ENCODE measurements at regions not wholly inside any gene's neighbourhood (a gene's known extent, or its start where the extent isn't known, plus 50 kb on each side); places are given as distances from the start of the nearest gene placed in this dataset.

- no peaks in the 10 kb centered on the region for H3K27me3 ChIP-seq (ENCODE audit: control insufficient read depth in 4 of 4, insufficient read depth in 4 of 4, low read length in 3 of 4)
- peaks cover 6 to 21% (median 15%) of the 10 kb centered on the region in 4 donors for H3K9me3 ChIP-seq (ENCODE audit: control insufficient read depth in 4 of 4, low read length in 3 of 4)
- 58% methylated on average over 3 of the region's 3 CpGs for WGBS
- no peak for TF ChIP-seq ATF3 (IDR thresholded peaks at IDR 0.05)
- H3K9ac ChIP-seq (ENCODE audit: low read depth in 1 of 2, low read length in 2 of 2), result no peak overlapping the region
- no peak overlapping the region for H3K4me3 ChIP-seq (ENCODE audit: low read depth in 1 of 3, low read length in 3 of 3)
- no peak overlapping the region for H3K27ac ChIP-seq (ENCODE audit: low read depth in 1 of 2, low read length in 2 of 2)
- H3K4me1 ChIP-seq (ENCODE audit: control insufficient read depth in 4 of 4, insufficient read depth in 4 of 4, low read length in 3 of 4), result no peaks in the 10 kb centered on the region
- H3K36me3 ChIP-seq (ENCODE audit: control insufficient read depth in 4 of 4, insufficient read depth in 3 of 4, low read depth in 1 of 4, low read length in 3 of 4), result no peaks in the 10 kb centered on the region
- no peak for DNase-seq (ENCODE audit: low spot score)
Observed at GRCh38 chr7:41861642-41862041, 158.8 kb upstream of the INHBA start.

- Histone ChIP-seq H3K4me1 (ENCODE audit: control insufficient read depth in 4 of 4, insufficient read depth in 4 of 4, low read length in 3 of 4) (no peaks in the 10 kb centered on the region), H3K4me3 (ENCODE audit: low read depth in 1 of 3, low read length in 3 of 3) (no peak overlapping the region), H3K9ac (ENCODE audit: low read depth in 1 of 2, low read length in 2 of 2) (no peak overlapping the region), H3K27ac (ENCODE audit: low read depth in 1 of 2, low read length in 2 of 2) (no peak overlapping the region), H3K27me3 (ENCODE audit: control insufficient read depth in 4 of 4, insufficient read depth in 4 of 4, low read length in 3 of 4) (no peaks in the 10 kb centered on the region), H3K36me3 (ENCODE audit: control insufficient read depth in 4 of 4, insufficient read depth in 3 of 4, low read depth in 1 of 4, low read length in 3 of 4) (no peaks in the 10 kb centered on the region), H3K9me3 (ENCODE audit: control insufficient read depth in 4 of 4, low read length in 3 of 4) (no peaks in the 10 kb centered on the region)
- TF ChIP-seq CTCF (IDR thresholded peaks at IDR 0.05; ENCODE audit: low read depth, low read length, missing input control), result no peak
- no peak for TF ChIP-seq JUND (IDR thresholded peaks at IDR 0.05)
- no peak for DNase-seq (ENCODE audit: low spot score)
- WGBS, result 75% methylated on average over 2 of the region's 2 CpGs
Observed at GRCh38 chr7:41858201-41858600, 155.3 kb upstream of the INHBA start.

- H3K9me3 ChIP-seq (ENCODE audit: control insufficient read depth in 4 of 4, low read length in 3 of 4), result no peaks in the 10 kb centered on the region
- no peaks in the 10 kb centered on the region for H3K36me3 ChIP-seq (ENCODE audit: control insufficient read depth in 4 of 4, insufficient read depth in 3 of 4, low read depth in 1 of 4, low read length in 3 of 4)
- TF ChIP-seq GABPA (IDR thresholded peaks at IDR 0.05 in 1 of 2, conservative IDR thresholded peaks at IDR 0.05 in 1 of 2), result no peak
- TF ChIP-seq ZBTB33 (IDR thresholded peaks at IDR 0.05), result no peak
- TF ChIP-seq HNF4A (conservative IDR thresholded peaks at IDR 0.05), result no peak
- TF ChIP-seq TAF1 (conservative IDR thresholded peaks at IDR 0.05), result no peak
- TF ChIP-seq HNF4G (IDR thresholded peaks at IDR 0.05), result no peak
- no peak for TF ChIP-seq SP1 (IDR thresholded peaks at IDR 0.05)
- no peak for TF ChIP-seq REST (IDR thresholded peaks at IDR 0.05)
- no peak for TF ChIP-seq NR2F2 (IDR thresholded peaks at IDR 0.05)
- TF ChIP-seq JUND (IDR thresholded peaks at IDR 0.05), result no peak
- no peak for TF ChIP-seq ATF3 (IDR thresholded peaks at IDR 0.05)
- TF ChIP-seq FOXA1 (IDR thresholded peaks at IDR 0.05), result no peak
- TF ChIP-seq YY1 (IDR thresholded peaks at IDR 0.05), result no peak
- no peaks in the 10 kb centered on the region for H3K27me3 ChIP-seq (ENCODE audit: control insufficient read depth in 4 of 4, insufficient read depth in 4 of 4, low read length in 3 of 4)
- 81% methylated on average over 1 of the region's 1 CpG for WGBS
- no peak for DNase-seq (ENCODE audit: low spot score)
- no peak overlapping the region for H3K9ac ChIP-seq (ENCODE audit: low read depth in 1 of 2, low read length in 2 of 2)
- H3K4me3 ChIP-seq (ENCODE audit: low read depth in 1 of 3, low read length in 3 of 3), result no peak overlapping the region
- H3K27ac ChIP-seq (ENCODE audit: low read depth in 1 of 2, low read length in 2 of 2), result no peak overlapping the region
- no peaks in the 10 kb centered on the region for H3K4me1 ChIP-seq (ENCODE audit: control insufficient read depth in 4 of 4, insufficient read depth in 4 of 4, low read length in 3 of 4)
Observed at GRCh38 chr7:41855798-41856197, 152.9 kb upstream of the INHBA start.
